Transverse colon (tissue), 4 donors: ENCODE measurements at regions not wholly inside any gene's neighbourhood (a gene's known extent, or its start where the extent isn't known, plus 50 kb on each side); places are given as distances from the start of the nearest gene placed in this dataset.
"Not testable (repeated sequence)": the region's sequence is repeated elsewhere in the genome, so short reads cannot be mapped to it uniquely, and the experiment has no call there.

Source experiments
- DNase-seq: peaks from one replicate; pipeline ENCODE4 v3.0.0-alpha.2; 2019
- H3K27ac ChIP-seq, 4 donors: fragments of 200-600 bp; sonication (generic); 2 replicates each; pipeline ENCODE4 v1.5.1; 2016 to 2018; ENCODE audit warnings: inconsistent platforms in 4 of 4
- H3K27me3 ChIP-seq: fragments of 200-600 bp; sonication (generic); 2 replicates; pipeline ENCODE4 v1.5.1; 2017; ENCODE audit warnings: inconsistent platforms
- H3K36me3 ChIP-seq, 4 donors: fragments of 200-600 bp; sonication (generic); 2 replicates each; pipeline ENCODE4 v1.5.1; 2017 to 2019; ENCODE audit warnings: inconsistent platforms in 4 of 4
- H3K4me1 ChIP-seq, 4 donors: fragments of 200-600 bp; sonication (generic); 2 replicates each; pipeline ENCODE4 v1.5.1; 2017 to 2020; ENCODE audit warnings: inconsistent platforms in 4 of 4
- H3K4me3 ChIP-seq, 4 donors: fragments of 200-600 bp; sonication (generic); 1 replicate in 1 of 4; 2 replicates in 3 of 4; pipeline versions ENCODE4 v1.5.1 to v1.6.1; 2017 to 2019; ENCODE audit warnings: inconsistent platforms in 4 of 4
- H3K9me3 ChIP-seq, 2 donors: fragments of 200-600 bp; sonication (generic); 2 replicates each; pipeline ENCODE4 v1.5.1; 2017 to 2019; ENCODE audit warnings: inconsistent platforms in 2 of 2
- CTCF ChIP-seq, 5 experiments: fragments of 200-600 bp in 3 of 5; fragments of 450-650 bp in 2 of 5; sonication (generic) in 3 of 5; IDR thresholded peaks; 1 replicate in 2 of 5; 2 replicates in 3 of 5; pipeline ENCODE4 v1.5.1; 2016 to 2017; ENCODE audit warnings: antibody characterized with exemption in 5 of 5, inconsistent platforms in 3 of 5, mild to moderate bottlenecking in 2 of 5, moderate library complexity in 1 of 5
- EP300 ChIP-seq: sonication (generic); formaldehyde crosslinking; IDR thresholded peaks from one replicate; pipeline ENCODE4 v1.6.1; 2017; ENCODE audit warnings: antibody characterized with exemption, low read depth
- POLR2A ChIP-seq: fragments of 450-650 bp; IDR thresholded peaks from one replicate; pipeline ENCODE4 v1.6.1; 2016; ENCODE audit warnings: antibody characterized with exemption, mild to moderate bottlenecking, moderate library complexity
- POLR2AphosphoS5 ChIP-seq, 3 donors: sonication (generic); formaldehyde crosslinking; IDR thresholded peaks; one replicate each; pipeline ENCODE4 v1.6.1; 2016; ENCODE audit warnings: antibody characterized with exemption in 3 of 3
- WGBS, 2 donors: methylation state at CpG; one replicate each; pipeline ENCODE4 v1.1.5; 2018; ENCODE audit warnings: low coverage in 1 of 2; 5-methylcytosine and 5-hydroxymethylcytosine counted together
- in situ Hi-C, 4 donors: fragments of 200-750 bp; cut with MboI; loops; one replicate each; pipeline versions ENCODE4 v1.15.0 to v1.15.1; 2017; ENCODE audit warnings: low sequenced_read_pairs in 3 of 4, low pct_ligation_motif_present in 1 of 4, low pct_unique_long_range_greater_than_20kb in 1 of 4
- intact Hi-C: fragments of 100-400 bp; cut with DNase I; formaldehyde crosslinking; loops from one replicate; pipeline ENCODE4 v1.15.1; 2023; ENCODE audit warnings: low total_unique reads

- no peaks in the 10 kb centered on the region for H3K36me3 ChIP-seq
- in situ Hi-C loops: no loop called here
Observed at GRCh38 chr3:162629372-162629771, 1132.8 kb downstream of the OTOL1 start.

GRCh38 chr3:162632672-162633071 is 1136.1 kb downstream of the OTOL1 start:
- H3K4me1 ChIP-seq: no peaks in the 10 kb centered on the region
- H3K4me3 ChIP-seq: no peak overlapping the region
- no peaks in the 10 kb centered on the region for H3K36me3 ChIP-seq
- DNase-seq: no peak
- 74 to 100% methylated on average over 2 of the region's 2 CpGs for WGBS, 2 donors
- intact Hi-C loops (no loop called here), in situ Hi-C loops (no loop called here)
- H3K27ac ChIP-seq: no peak overlapping the region
- TF ChIP-seq EP300: no peak
- H3K27me3 ChIP-seq: no peaks in the 10 kb centered on the region
- no peaks in the 10 kb centered on the region for H3K9me3 ChIP-seq

More at GRCh38 chr3:162629372-162629771, 1132.8 kb downstream of the OTOL1 start:
- intact Hi-C loops: no loop called here
- no peak overlapping the region for H3K27ac ChIP-seq
- H3K9me3 ChIP-seq: no peaks in the 10 kb centered on the region
- TF ChIP-seq POLR2AphosphoS5 (IDR thresholded peaks at IDR 0.05): no peak
- no peak for TF ChIP-seq POLR2A
- no peak for TF ChIP-seq EP300
- H3K4me1 ChIP-seq: no peaks in the 10 kb centered on the region
- DNase-seq: no peak
- H3K4me3 ChIP-seq: no peak overlapping the region
- no peaks in the 10 kb centered on the region for H3K27me3 ChIP-seq

GRCh38 chr3:162640208-162640607 is 1143.6 kb downstream of the OTOL1 start:
- H3K27me3 ChIP-seq, H3K36me3 ChIP-seq, in situ Hi-C loops, H3K9me3 ChIP-seq, H3K4me3 ChIP-seq, H3K4me1 ChIP-seq, DNase-seq, intact Hi-C loops, H3K27ac ChIP-seq: not testable (repeated sequence)
- WGBS, 2 donors: 97 to 100% methylated on average over 2 to 13 of the region's 13 CpGs

- Histone ChIP-seq H3K4me1 (no peaks in the 10 kb centered on the region), H3K27ac (no peak overlapping the region), H3K27me3 (no peaks in the 10 kb centered on the region), H3K9me3 (no peaks in the 10 kb centered on the region), H3K36me3 (no peaks in the 10 kb centered on the region), H3K4me3 (no peak overlapping the region)
- TF ChIP-seq EP300: no peak
- no peak for TF ChIP-seq CTCF (IDR thresholded peaks at IDR 0.05)
- TF ChIP-seq POLR2AphosphoS5 (IDR thresholded peaks at IDR 0.05): no peak
- no peak for TF ChIP-seq POLR2A
- in situ Hi-C loops: no loop called here
- WGBS, 2 donors: 54 to 67% methylated on average over 3 of the region's 3 CpGs
- intact Hi-C loops: no loop called here
- no peak for DNase-seq
Observed at GRCh38 chr3:162641317-162641716, 1144.7 kb downstream of the OTOL1 start.

GRCh38 chr3:162641907-162642306 is 1145.3 kb downstream of the OTOL1 start:
- WGBS, 2 donors: 45 to 52% methylated on average over 2 of the region's 2 CpGs
- no peak overlapping the region for H3K4me3 ChIP-seq
- in situ Hi-C loops: no loop called here
- intact Hi-C loops: no loop called here
- TF ChIP-seq POLR2AphosphoS5 (IDR thresholded peaks at IDR 0.05) (no peak), CTCF (IDR thresholded peaks at IDR 0.05) (no peak), EP300 (no peak), POLR2A (no peak)
- no peak for DNase-seq
- H3K36me3 ChIP-seq: no peaks in the 10 kb centered on the region
- H3K9me3 ChIP-seq: no peaks in the 10 kb centered on the region
- H3K27ac ChIP-seq: no peak overlapping the region
- no peaks in the 10 kb centered on the region for H3K4me1 ChIP-seq
- H3K27me3 ChIP-seq: no peaks in the 10 kb centered on the region

- TF ChIP-seq EP300: no peak
- TF ChIP-seq POLR2A: no peak
- no peak for TF ChIP-seq POLR2AphosphoS5 (IDR thresholded peaks at IDR 0.05)
- no peak for TF ChIP-seq CTCF (IDR thresholded peaks at IDR 0.05)
- in situ Hi-C loops (no loop called here), intact Hi-C loops (no loop called here)
- WGBS, 2 donors: 45 to 68% methylated on average over 2 of the region's 2 CpGs
- Histone ChIP-seq H3K36me3 (no peaks in the 10 kb centered on the region), H3K4me3 (no peak overlapping the region), H3K27me3 (no peaks in the 10 kb centered on the region), H3K9me3 (no peaks in the 10 kb centered on the region), H3K27ac (no peak overlapping the region), H3K4me1 (no peaks in the 10 kb centered on the region)
- no peak for DNase-seq
Observed at GRCh38 chr3:162643245-162643644, 1146.6 kb downstream of the OTOL1 start.
